ENCODE measurements at regions not wholly inside any gene's neighbourhood (a gene's known extent, or its start where the extent isn't known, plus 50 kb on each side); places are given as distances from the start of the nearest gene placed in this dataset.

GRCh38 chr11:116209255-116209654 is 563.5 kb downstream of the BUD13 start:
- POLR2A ChIA-PET: no interaction called here
- Histone ChIP-seq H3K4me1 (ENCODE audit: control insufficient read depth in 1 of 2, insufficient read depth in 2 of 2, low read depth in 1 of 2, low read length in 1 of 2) (peaks cover 0 to 35% of the 10 kb centered on the region in 2 experiments; a peak in 1 of 4 replicates), H3K9ac (no peak overlapping the region), H3K36me3 (replicated peaks in 1 of 2; ENCODE audit: control insufficient read depth in 1 of 2, insufficient read depth in 2 of 2, low read length in 1 of 2) (no peaks in the 10 kb centered on the region), H3K27ac (ENCODE audit: low read depth in 2 of 2, low read length in 1 of 2) (peak overlapping the region in 1 of 2 experiments; percentile 94; a peak in 1 of 4 replicates), H3K4me3 (ENCODE audit: low read depth in 2 of 2, low read length in 1 of 2) (no peak overlapping the region), H3K9me2 (no peaks in the 10 kb centered on the region), H2AFZ (ENCODE audit: low read depth) (no peak overlapping the region), H3K4me2 (no peak overlapping the region), H4K20me1 (ENCODE audit: insufficient read depth) (no peaks in the 10 kb centered on the region), H3K9me3 (no peaks in the 10 kb centered on the region), H3K79me2 (ENCODE audit: insufficient read depth) (no peaks in the 10 kb centered on the region), H3F3A (replicated peaks; ENCODE audit: insufficient read depth) (no peaks in the 10 kb centered on the region), H3K27me3 (ENCODE audit: insufficient read depth) (no peaks in the 10 kb centered on the region)
- DNase-seq: no peak
- CTCF ChIA-PET: interaction anchor here (1.1 to 5.1 kb wide), 4 partner anchors 7 to 339 kb away, joined by 3 to 40 read pairs (median 3); no protein-coding TSS in a partner anchor
- TF ChIP-seq NFIC (IDR thresholded peaks at IDR 0.05; ENCODE audit: borderline replicate concordance) (no peak), PBX3 (IDR thresholded peaks at IDR 0.05) (no peak), YY1 (IDR thresholded peaks at IDR 0.05; ENCODE audit: low read depth) (no peak), TCF12 (IDR thresholded peaks at IDR 0.05) (no peak), POLR2AphosphoS5 (IDR thresholded peaks at IDR 0.05; ENCODE audit: low read depth, low read length) (no peak), JUND (IDR thresholded peaks at IDR 0.05) (no peak), REST (IDR thresholded peaks at IDR 0.05; ENCODE audit: low read depth, low read length) (no peak), ELF1 (IDR thresholded peaks at IDR 0.05) (no peak), EP300 (IDR thresholded peaks at IDR 0.05; ENCODE audit: borderline replicate concordance in 1 of 2, low read depth in 1 of 2, low read length in 1 of 2) (no peak), CTCF (IDR thresholded peaks at IDR 0.05) (no peak), SMC3 (IDR thresholded peaks at IDR 0.05; ENCODE audit: low read depth, low read length) (no peak), GATA2 (CRISPR knock-in tag; IDR thresholded peaks at IDR 0.05) (no peak), FOXM1 (IDR thresholded peaks at IDR 0.05; ENCODE audit: low read depth) (no peak), MXI1 (IDR thresholded peaks at IDR 0.05; ENCODE audit: low read depth, low read length) (no peak), RAD21 (IDR thresholded peaks at IDR 0.05; ENCODE audit: low read length) (no peak)
- 44% methylated on average over 1 of the region's 1 CpG for WGBS (ENCODE audit: low lambda C conversion rate)

Data from SK-N-SH (cell line).